Stomach (tissue), 4 donors: ENCODE measurements at regions not wholly inside any gene's neighbourhood (a gene's known extent, or its start where the extent isn't known, plus 50 kb on each side); places are given as distances from the start of the nearest gene placed in this dataset.

Source experiments
- EP300 ChIP-seq: sonication (generic); formaldehyde crosslinking; IDR thresholded peaks from one replicate; pipeline ENCODE4 v1.6.1; 2017; ENCODE audit warnings: antibody characterized with exemption
- POLR2A ChIP-seq, 4 donors: fragments of 450-650 bp; IDR thresholded peaks; one replicate each; pipeline ENCODE4 v1.6.1; 2016; ENCODE audit warnings: antibody characterized with exemption in 4 of 4, control low read depth in 2 of 4, mild to moderate bottlenecking in 1 of 4, moderate library complexity in 1 of 4
- POLR2AphosphoS5 ChIP-seq, 3 donors: sonication (generic); formaldehyde crosslinking; IDR thresholded peaks; one replicate each; pipeline ENCODE4 v1.6.1; 2016; ENCODE audit warnings: antibody characterized with exemption in 3 of 3
- TF ChIP-seq, protein P1 (sequence below), 7 experiments: fragments of 450-650 bp in 4 of 7; fragments of 200-600 bp in 3 of 7; sonication (generic) in 3 of 7; IDR thresholded peaks; one replicate each; pipeline ENCODE4 v1.5.1; 2016 to 2019; ENCODE audit warnings: antibody characterized with exemption in 7 of 7, control low read depth in 2 of 7, mild to moderate bottlenecking in 1 of 7

DNA sequence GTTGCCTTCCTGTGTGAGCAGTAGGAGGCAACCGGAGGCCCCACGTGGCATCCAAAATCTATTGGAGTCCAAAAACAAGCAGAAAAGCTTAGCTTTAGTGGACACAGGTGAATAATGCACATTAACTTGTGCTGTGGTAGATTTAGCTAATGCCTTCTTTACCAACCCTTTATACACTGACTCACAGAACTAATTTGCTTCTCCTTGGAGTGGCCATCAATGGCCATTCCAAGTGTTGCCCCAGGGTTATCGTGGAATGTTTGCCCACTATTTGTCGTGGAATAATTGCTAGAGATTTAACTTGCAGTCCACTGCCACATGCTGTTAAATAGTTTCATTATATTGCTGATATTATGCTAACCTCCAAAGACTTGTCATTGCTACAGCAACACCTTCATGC lies 729.1 kb downstream of the STPG2 start:
- TF ChIP-seq, protein P1, sequence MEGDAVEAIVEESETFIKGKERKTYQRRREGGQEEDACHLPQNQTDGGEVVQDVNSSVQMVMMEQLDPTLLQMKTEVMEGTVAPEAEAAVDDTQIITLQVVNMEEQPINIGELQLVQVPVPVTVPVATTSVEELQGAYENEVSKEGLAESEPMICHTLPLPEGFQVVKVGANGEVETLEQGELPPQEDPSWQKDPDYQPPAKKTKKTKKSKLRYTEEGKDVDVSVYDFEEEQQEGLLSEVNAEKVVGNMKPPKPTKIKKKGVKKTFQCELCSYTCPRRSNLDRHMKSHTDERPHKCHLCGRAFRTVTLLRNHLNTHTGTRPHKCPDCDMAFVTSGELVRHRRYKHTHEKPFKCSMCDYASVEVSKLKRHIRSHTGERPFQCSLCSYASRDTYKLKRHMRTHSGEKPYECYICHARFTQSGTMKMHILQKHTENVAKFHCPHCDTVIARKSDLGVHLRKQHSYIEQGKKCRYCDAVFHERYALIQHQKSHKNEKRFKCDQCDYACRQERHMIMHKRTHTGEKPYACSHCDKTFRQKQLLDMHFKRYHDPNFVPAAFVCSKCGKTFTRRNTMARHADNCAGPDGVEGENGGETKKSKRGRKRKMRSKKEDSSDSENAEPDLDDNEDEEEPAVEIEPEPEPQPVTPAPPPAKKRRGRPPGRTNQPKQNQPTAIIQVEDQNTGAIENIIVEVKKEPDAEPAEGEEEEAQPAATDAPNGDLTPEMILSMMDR (IDR thresholded peaks at IDR 0.05) = no peak
- TF ChIP-seq POLR2A (IDR thresholded peaks at IDR 0.05) (no peak), POLR2AphosphoS5 (IDR thresholded peaks at IDR 0.05) (no peak), EP300 (no peak)
